ENCODE measurements at regions not wholly inside any gene's neighbourhood (a gene's known extent, or its start where the extent isn't known, plus 50 kb on each side); places are given as distances from the start of the nearest gene placed in this dataset.
"Not testable (repeated sequence)": the region's sequence is repeated elsewhere in the genome, so short reads cannot be mapped to it uniquely, and the experiment has no call there.

DNA sequence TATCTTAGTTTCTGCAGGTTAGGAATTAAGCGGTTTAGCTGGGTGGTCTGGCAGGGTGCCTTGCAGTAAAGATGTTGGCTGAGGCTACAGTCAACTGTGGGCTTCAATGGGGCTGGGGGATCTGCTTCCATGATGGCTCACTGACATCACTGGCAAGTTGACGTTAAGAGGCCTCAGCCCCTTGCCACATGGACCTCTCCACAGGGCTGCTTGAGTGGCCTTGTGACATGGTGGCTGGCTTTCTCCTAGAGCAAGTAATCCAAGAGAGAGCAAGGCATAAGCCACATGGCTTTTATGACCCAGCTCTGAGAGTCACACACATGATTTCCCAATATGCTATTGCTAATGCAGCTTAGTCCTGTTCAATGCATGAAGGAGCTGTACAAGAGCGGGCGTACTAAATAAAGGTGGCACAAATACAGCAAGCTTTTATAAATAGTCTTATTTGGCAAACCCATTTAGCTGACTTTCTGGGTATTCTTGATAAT lies 109.1 kb downstream of the SEPTIN7 start:
- no peak for DNase-seq (ENCODE audit: low read depth in 2 of 2)

DNA sequence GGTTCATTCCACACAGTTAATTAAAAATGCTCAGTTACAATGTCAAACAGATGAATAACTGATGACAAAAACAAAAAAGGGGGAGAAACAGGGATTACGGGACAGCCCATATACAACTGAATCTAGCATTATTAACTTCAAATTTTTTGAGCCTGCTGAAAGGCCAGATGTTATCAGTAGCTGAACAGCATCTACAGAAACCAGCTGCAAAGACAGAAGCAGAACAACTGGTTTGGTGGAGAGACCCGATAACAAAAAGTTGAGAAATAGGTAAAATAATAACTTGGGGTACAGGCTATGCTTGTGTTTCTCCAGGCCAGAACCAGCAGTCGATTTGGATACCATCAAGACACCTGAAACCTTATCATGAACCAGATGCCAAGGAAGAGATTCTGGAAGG lies 109.8 kb downstream of the SEPTIN7 start:
- DNase-seq (ENCODE audit: low read depth in 2 of 2): not testable (repeated sequence)

DNA sequence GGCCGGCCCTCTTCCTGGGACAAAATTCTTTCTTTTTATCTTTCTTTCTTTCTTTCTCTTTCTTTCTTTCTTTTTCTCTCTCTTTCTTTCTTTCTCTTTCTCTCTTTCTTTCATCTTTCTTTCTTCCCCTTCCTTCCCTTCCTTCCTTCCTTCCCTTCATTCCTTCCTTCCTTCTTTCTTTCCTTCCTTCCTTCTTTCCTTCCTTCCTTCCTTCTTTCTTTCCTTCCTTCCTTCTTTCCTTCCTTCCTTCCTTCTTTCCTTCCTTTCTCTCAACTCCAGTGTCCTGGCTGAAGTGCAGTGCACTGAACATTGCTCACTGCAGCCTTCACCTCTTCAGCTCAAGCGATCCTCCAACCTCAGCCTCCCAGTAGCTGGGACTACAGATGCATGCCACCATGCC lies 112.5 kb downstream of the SEPTIN7 start:
- not testable (repeated sequence) for DNase-seq (ENCODE audit: low read depth in 2 of 2)

DNA sequence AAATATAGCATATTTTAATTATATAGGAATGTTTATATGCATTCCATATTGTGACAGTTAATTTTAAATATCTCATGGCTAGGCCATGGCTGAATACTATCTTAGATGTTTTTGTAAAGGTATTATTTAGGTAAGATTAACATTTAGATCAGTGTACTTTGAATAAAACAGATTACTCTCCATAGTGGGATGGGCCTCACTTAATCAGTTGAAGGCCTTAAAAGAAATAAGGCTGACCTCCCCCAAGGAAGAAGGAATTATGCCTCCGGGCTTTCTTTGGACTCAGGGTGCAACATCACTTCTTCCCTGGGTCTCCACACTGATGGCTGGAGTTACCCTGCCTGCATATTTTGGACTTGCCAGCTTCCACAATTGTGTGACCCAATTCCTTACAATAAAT lies 113.4 kb downstream of the SEPTIN7 start:
- not testable (repeated sequence) for DNase-seq (ENCODE audit: low read depth in 2 of 2)

DNA sequence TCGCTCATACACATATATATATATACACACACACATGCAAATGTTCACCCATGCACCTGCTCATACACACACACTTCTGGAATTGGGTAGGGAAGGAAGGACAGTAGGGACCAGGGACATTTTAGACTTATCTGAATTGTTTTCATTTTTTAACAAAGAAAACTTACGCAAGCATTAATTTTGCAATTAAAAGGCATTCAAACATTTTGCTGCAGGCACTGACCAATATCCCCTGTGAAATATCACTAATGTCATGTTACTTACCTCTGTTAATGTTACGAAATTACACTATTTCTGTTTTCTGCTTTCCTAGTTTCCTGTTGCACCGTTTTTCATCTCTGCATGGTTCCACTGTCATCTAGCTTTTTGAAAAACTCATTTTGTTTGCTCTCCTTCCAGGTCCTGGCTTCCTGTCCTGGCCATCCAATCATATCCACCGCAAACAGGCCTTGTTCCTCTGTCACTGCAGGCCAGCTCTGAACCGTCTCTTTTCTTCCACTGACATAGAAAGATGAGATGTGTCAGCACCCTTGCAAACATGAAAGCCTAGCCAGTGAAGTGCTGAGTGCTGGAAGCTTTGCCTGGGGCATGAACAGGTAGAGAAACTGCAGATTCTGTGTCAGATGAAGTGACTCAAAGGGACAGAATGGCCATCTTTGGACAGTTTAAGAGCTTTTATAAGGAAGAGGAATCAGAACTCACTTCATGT lies 114.5 kb downstream of the SEPTIN7 start:
- not testable (repeated sequence) for DNase-seq (ENCODE audit: low read depth in 2 of 2)

DNA sequence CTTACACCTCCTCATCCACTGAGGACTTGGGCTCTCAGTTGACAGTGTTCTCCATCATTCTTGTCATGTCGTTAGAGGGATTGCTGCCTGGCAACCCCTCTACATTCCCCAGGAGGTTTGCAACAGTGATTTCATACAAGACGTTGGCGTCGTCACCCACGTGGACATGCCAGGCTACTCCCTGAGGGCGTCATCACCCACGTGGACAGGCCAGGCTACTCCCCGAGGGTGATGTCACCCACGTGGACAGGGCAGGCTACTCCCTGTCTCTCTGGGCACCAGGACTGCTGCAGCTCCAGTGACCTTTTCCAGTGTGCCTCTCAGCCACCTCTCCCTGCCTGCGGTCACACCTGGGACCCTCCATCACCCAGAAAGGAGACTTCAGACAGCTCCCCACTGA lies 117.4 kb downstream of the SEPTIN7 start:
- not testable (repeated sequence) for DNase-seq (ENCODE audit: low read depth in 2 of 2)

DNA sequence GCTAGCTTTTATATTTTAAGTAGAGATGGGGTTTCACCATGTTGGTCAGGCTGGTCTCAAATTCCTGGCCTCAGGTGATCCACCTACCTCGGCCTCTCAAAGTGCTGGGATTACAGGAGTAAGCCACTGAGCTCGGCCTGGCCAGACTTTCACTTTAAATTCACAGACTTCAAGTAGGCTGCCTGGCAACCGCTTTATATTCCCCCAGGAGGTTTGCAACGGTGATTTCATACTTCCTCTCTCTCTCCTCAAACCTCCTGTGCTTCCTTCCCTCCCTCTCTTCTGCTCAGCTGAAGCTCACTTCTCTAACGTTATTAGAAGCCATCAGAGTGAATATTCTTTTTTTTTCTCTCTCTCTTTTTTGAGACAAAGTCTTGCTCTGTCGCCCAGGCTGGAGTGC lies 118.8 kb downstream of the SEPTIN7 start:
- not testable (repeated sequence) for DNase-seq (ENCODE audit: low read depth in 2 of 2)

DNA sequence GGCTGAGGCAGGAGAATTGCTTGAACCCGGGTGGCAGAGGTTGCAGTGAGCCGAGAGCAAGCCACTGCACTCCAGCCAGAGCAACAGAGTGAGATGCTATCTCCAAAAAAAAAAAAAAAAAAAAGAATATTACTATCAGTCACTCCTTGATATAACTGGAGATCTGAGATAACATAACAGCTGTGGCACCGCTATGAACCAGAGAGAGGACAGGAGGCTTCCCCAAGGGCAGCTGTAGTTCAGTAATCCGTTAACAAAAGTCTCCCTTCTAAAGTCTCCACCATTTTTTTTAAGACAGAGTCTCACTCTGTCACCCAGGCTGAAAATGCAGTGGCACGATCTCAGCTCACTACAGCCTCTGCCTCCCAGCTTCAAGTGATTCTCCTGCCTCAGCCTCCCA lies 120.5 kb downstream of the SEPTIN7 start:
- not testable (repeated sequence) for DNase-seq (ENCODE audit: low read depth in 2 of 2)

DNA sequence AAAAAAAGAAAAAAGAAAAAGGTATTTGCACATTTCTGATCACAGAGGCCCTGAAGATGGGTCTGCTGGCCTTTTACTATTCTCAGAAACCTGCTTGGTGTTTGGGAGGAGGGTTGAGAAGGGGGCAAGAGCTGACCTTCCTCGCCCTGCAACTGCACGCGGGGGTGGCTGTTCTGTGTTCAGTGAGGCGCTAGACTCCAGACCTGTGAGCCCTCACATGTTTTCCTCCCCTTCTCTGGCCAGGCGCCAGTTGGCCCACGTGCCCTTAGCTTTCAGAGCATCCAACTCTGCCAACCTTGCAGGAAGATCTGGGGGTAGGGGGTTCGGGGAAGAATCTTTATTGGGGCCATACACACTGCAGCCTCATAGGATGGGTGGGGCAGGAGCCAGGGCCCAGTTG lies 123.8 kb downstream of the SEPTIN7 start:
- not testable (repeated sequence) for DNase-seq (ENCODE audit: low read depth in 2 of 2)

DNA sequence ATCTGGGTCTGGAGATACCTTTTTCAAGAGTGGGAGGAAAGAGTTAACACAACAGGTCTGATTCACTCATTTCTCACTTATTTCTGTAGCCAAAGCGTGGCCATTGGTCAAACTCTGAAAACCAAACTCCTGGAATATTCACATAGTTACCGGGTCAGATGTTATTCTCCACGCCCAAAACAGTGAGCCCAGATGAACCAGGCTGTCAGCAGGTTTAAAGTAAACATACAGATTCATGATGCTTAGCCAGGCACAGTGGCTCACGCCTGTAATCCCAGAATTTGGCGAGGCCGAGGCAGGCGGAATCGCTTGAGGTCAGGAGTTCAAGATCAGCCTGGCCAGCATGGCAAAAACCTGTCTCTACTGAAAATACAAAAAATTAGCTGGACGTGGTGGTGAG lies 126.1 kb downstream of the SEPTIN7 start:
- DNase-seq (ENCODE audit: low read depth in 2 of 2): not testable (repeated sequence)

DNA sequence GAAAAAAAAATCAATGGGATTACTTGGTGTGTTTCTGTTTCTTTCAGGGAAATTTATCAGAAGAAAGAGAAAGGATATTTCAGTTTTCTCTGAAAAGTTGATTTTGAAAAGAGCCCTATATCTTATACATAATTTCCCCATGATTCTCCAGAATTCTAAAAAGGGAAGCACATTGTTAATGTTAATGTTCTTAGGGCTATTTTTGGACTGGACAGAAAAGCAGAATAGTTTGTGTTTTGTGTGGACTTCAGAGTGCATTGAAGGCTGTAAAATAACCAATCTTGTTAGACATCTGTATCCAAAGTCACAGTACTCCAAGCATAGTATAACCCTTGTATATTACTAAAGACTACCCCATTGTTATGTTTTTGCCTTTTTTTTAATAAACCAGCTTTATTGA lies 130.3 kb downstream of the SEPTIN7 start:
- DNase-seq (ENCODE audit: low read depth in 2 of 2): not testable (repeated sequence)

DNA sequence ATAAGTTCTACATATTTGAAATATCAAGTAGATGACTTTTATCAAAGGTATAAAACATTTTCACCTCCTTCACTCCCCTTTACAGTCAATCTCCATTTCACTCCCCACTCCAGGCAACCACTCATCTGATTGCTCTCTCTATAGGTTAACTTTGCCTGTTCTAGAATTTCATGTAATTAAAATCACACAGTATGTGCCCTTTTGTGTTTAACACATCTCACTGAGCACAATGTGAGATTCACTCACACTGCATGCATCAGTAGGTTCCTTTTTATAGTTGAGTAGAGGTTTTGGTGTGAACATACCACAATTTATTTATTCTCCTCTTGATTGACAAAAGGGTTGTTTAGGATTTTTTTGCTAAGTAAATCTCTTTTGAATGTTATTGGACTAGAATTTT lies 130.7 kb downstream of the SEPTIN7 start:
- DNase-seq (ENCODE audit: low read depth in 2 of 2): not testable (repeated sequence)

DNA sequence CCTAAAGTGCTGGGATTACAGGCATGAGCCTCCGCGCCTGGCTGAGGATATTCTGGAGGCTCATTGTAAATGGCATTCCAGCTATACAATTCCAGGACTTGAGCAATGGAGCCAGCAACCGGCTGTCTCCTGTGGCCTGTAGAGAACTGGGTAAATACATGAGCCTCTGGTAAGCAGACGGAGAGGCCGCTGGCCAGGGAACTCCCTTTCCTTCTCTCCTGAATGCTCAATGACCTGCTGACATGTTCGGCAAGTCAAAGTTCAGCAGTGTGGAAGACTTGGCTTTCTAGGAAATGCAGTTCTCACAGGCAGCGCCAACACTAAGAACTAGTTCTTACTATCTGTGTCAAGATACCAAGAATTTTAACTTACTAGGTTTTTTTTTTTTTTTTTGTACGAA lies 139.8 kb downstream of the SEPTIN7 start:
- not testable (repeated sequence) for DNase-seq (ENCODE audit: low read depth in 2 of 2)

DNA sequence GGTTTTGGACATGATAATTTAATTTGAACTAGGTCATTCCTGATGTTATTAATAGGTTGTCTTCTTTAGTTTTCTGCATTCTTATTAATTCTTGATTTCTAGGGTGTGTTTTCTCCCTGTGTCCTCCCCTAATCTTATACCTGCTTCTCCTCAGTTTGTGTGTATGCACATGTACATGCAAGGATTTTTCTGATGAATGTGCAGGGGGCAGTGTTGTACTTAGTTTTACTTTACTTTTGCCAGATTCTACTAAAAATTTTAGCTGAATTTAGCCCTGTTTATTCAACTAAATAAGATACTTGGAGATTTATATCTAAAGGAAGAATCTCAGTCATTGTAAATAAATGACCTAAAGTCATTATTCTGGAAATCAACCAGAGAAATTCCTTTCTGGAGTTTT lies 144.8 kb downstream of the SEPTIN7 start:
- not testable (repeated sequence) for DNase-seq (ENCODE audit: low read depth in 2 of 2)

DNA sequence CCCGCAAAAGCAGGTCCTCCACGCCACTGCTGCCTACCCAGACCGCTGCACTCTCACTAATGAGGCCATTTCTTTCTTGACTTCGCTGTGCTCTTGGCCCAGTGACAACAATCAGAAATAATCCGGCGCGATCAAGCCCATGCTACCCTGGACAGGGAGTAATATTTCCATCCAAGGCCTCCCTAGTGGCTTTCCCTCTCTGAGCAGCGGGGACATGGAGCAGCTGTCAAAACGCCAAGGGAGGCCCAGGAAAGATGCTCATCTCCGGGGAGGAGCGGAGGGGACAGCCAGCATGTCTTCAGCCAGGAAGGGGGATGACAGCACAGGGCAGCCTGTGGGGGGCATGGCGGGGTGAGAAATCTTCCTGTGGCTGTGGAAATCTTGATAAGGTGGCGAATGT lies 154.9 kb downstream of the SEPTIN7 start:
- not testable (repeated sequence) for DNase-seq (ENCODE audit: low read depth in 2 of 2)

DNA sequence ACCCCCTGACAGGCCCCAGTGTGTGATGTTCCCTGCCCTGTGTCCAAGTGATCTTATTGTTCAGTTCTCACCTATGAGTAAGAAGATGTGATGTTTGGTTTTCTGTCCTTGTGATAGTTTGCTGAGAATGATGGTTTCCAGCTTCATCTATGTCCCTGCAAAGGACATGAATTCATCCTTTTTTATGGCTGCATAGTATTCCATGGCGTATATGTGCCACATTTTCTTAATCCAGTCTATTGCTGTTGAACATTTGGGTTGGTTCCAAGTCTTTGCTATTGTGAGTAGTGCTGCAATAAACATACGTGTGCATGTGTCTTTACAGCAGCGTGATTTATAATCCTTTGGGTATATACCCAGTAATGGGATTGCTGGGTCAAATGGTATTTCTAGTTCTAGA lies 156.1 kb downstream of the SEPTIN7 start:
- DNase-seq (ENCODE audit: low read depth in 2 of 2): not testable (repeated sequence)

DNA sequence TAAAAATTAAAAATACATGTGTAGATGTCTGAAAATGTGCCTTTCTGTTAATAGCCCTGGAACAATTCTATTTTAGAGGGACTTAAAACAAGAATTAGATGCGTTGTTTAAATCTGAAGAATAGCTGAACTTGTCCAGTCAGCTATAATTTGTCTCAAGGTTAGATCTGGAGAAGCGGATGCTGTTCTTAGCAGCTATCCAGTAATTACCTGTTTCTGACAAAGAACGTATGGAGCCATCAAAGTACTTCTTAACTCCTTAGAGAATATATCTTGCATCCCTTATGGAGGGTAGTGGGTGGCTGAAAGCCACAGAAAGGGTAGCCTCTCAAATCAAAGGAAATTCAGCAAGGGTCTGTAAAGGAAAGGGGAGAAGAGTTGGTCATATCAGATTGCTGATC lies 160.4 kb downstream of the SEPTIN7 start:
- not testable (repeated sequence) for DNase-seq (ENCODE audit: low read depth in 2 of 2)

DNA sequence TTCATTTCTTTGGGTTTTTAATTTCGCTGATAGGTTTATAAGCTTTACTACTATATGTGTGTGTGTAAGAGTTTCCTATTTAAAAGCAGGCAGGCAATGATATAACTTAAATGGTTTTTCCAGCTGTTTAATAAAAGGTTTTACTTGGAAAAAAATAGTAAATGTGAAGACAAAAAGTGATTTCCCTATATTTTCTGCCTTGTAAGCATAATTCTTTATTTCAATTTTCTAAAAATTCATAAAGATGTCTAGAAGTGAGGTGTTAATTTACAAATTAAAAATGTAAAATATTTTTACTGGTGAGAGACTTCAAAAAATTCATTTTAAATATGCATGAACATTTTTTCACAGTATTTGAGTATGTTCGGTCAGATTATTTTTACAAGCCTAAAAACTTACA lies 161.8 kb downstream of the SEPTIN7 start:
- DNase-seq (ENCODE audit: low read depth in 2 of 2): not testable (repeated sequence)

DNA sequence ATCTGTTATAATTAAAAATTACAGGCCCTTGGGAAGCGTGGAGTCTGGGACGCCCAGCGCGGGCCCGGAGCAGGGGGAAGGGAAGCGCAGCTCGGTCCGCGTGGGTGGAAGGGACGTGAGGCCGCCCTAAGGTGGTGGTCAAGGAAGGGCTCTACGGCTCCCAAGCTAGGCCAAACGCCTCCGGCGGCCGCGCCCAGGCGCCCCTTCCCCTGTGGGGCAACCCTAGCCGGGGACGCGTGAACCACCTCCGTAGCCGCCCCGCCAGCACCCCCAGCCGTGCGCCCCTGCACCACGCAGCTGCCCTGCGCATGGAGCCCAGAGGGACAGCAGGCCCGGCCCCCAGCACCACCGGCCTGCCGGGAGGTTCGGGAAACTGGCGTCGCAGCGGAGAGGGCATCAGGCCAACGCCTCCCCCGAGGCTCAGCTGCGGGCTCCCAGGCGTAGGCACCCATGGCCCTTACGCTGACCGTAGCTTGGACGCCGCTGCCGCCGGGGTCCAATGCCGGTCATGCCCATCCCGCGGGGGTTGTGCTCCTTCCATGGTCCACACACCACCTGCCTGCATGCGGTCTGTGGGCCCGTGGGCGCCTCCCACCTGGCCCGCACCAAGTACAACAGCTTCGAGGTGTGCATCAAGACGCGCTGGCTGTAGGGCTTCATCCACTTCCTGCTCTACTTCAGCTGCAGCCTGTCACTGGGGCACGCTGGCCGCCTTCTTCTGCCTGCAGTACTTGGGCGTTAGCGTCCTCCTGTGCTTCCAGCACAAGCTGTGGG lies 166.7 kb downstream of the SEPTIN7 start:
- DNase-seq (ENCODE audit: low read depth in 2 of 2): no peak

DNA sequence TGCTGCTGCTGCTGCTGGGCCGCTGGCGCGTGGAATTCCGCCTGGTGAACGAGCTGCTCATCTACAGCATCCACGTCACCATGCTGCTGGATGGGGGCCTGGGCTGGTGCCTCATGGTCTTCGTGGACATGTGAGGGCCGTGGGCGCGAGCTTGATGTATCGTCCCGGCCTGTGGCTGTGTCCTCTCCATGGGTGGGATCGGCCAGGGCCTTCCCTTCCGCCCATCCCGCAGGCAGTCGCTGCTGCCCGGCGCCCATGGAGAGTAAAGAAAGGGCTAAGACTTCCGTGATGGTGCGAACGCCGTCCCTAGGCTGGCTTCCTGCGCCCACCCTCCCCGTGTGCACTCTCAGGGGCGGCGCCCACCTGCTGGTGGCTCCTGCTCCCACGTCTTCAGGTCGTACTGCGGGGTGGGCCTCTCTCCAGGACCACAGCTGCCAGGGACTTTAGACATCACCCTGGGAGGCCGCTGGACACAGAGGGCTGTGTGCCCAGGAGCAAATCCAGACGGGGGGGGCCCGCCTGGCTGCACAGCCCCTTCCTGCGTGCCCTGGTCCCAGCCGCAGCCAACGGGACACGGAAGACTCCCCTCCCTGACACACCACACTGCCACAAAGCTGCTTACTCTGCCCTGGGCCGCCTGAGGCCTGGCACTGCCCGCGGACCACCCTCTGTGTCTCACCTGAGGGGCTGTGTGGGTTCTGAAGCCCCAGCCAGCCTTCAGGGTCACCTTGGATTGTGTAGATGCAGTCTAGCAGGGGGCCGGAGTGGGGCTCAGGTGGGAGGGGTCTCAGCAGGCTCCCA lies 167.5 kb downstream of the SEPTIN7 start:
- DNase-seq (ENCODE audit: low read depth in 2 of 2): no peak

DNA sequence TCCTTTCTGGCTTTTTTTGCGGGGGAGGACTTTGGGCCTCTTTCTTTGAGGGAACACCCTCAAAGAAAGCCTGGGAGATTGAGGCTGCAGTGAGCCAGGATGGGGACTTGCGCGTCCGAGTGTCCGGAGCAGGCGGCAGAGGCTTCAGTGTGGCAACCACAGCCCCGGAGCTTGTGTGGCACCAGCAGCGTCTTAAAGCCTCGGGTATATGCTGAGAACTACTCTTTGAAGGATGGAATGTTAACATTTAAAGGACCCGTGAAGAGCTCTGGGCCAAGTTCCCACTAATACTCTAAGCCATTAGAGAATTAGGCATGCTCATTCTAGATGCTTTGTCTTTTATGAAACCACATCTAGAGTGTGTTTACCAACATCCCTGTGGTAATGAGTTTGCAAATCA lies 168.2 kb downstream of the SEPTIN7 start:
- DNase-seq (ENCODE audit: low read depth in 2 of 2): no peak

DNA sequence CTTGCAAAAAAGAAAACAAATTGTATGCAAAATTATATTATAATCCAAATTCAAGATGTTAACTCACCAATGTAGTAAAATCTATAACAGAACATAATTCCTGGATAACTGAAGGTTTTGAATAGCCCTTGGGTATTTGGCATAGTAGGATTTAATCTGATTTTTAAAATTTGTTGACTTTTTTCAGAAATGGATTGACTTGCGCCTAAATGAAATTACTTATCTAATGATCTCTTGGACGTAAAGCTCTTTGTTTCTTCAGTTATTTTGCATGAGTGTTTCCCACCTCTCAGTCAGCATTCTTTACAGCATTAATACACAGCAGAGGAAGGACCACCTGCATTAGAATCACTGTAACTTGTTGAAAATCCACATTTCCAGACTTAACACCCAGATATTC lies 169.6 kb downstream of the SEPTIN7 start:
- DNase-seq (ENCODE audit: low read depth in 2 of 2): no peak

All from lung microvascular endothelial cell (primary cell).